HG03432 (cell line): ENCODE measurements at regions not wholly inside any gene's neighbourhood (a gene's known extent, or its start where the extent isn't known, plus 50 kb on each side); places are given as distances from the start of the nearest gene placed in this dataset.

Experiments
- ATAC-seq: cut with Tn5 transposase; IDR thresholded peaks from one replicate; pipeline ENCODE4 v1.9.1; 2021; ENCODE audit warnings: mild to moderate bottlenecking, moderate library complexity; ENCODE audit not compliant: unreplicated experiment

GRCh38 chr10:130368761-130369560 lies 232.8 kb downstream of the GLRX3 start:
- ATAC-seq, result no peak

GRCh38 chr10:130369645-130370381 lies 233.6 kb downstream of the GLRX3 start:
- no peak for ATAC-seq

GRCh38 chr10:130370721-130371120 lies 234.5 kb downstream of the GLRX3 start:
- ATAC-seq, result no peak

GRCh38 chr10:130371156-130371555 lies 235.0 kb downstream of the GLRX3 start:
- no peak for ATAC-seq

GRCh38 chr10:130371666-130372065 lies 235.5 kb downstream of the GLRX3 start:
- no peak for ATAC-seq

- no peak for ATAC-seq
Measured at GRCh38 chr10:130372222-130372621, 236.0 kb downstream of the GLRX3 start.

GRCh38 chr10:130372866-130373265 lies 236.7 kb downstream of the GLRX3 start:
- ATAC-seq, result no peak

GRCh38 chr10:130377986-130378540 lies 241.9 kb downstream of the GLRX3 start:
- ATAC-seq, result no peak

- no peak for ATAC-seq
Measured at GRCh38 chr10:130378556-130379400, 242.6 kb downstream of the GLRX3 start.

GRCh38 chr10:130380056-130380455 lies 243.9 kb downstream of the GLRX3 start:
- ATAC-seq, result no peak

GRCh38 chr10:130382031-130382430 lies 245.8 kb downstream of the GLRX3 start:
- ATAC-seq, result no peak

GRCh38 chr10:130387936-130388580 lies 251.9 kb downstream of the GLRX3 start:
- ATAC-seq, result no peak

- no peak for ATAC-seq
Measured at GRCh38 chr10:130388746-130389145, 252.6 kb downstream of the GLRX3 start.

GRCh38 chr10:130389906-130390305 lies 253.7 kb downstream of the GLRX3 start:
- no peak for ATAC-seq

- no peak for ATAC-seq
Measured at GRCh38 chr10:130392031-130392430, 255.8 kb downstream of the GLRX3 start.

- ATAC-seq, result no peak
Measured at GRCh38 chr10:130393342-130393741, 257.2 kb downstream of the GLRX3 start.

- no peak for ATAC-seq
Measured at GRCh38 chr10:130394832-130395231, 258.6 kb downstream of the GLRX3 start.

GRCh38 chr10:130395248-130395936 lies 259.2 kb downstream of the GLRX3 start:
- ATAC-seq, result no peak

- no peak for ATAC-seq
Measured at GRCh38 chr10:130396044-130396443, 259.9 kb downstream of the GLRX3 start.
